DND-41 (cell line): ENCODE measurements at regions not wholly inside any gene's neighbourhood (a gene's known extent, or its start where the extent isn't known, plus 50 kb on each side); places are given as distances from the start of the nearest gene placed in this dataset.

ENCODE experiments used
- CTCF ChIP-seq: IDR thresholded peaks from 2 replicates; pipeline ENCODE4 v1.5.1; 2012; ENCODE audit warnings: borderline replicate concordance, low read length, moderate library complexity, mild to moderate bottlenecking; ENCODE audit not compliant: poor library complexity, severe bottlenecking; ENCODE audit errors: extremely low read depth
- EZH2 ChIP-seq: IDR thresholded peaks from 3 replicates; pipeline ENCODE4 v1.6.1; 2012; ENCODE audit warnings: borderline replicate concordance, low read depth, mild to moderate bottlenecking, moderate library complexity, low read length, inconsistent platforms; ENCODE audit not compliant: severe bottlenecking

GRCh38 chr5:96209829-96210228 lies 223.2 kb downstream of the PCSK1 start:
- no peak for TF ChIP-seq CTCF
- no peak for TF ChIP-seq EZH2
